HCT116 (cell line): ENCODE measurements at regions not wholly inside any gene's neighbourhood (a gene's known extent, or its start where the extent isn't known, plus 50 kb on each side); places are given as distances from the start of the nearest gene placed in this dataset.

ENCODE experiments used
- ATAC-seq: fragments of 200-7000 bp; cut with Tn5 transposase; 2 replicates; pipeline ENCODE4 v1.9.1; 2020; ENCODE audit warnings: mild to moderate bottlenecking, moderate library complexity
- BruUV-seq: library from RNA; stranded (reverse); fragments of 400-500 nt; replicated peaks from 2 replicates; lab custom pipeline; 2021; lab: Mats Ljungman, UMichigan
- CTCF ChIA-PET: fragments of 300-600 bp; sonication (Branson Sonifier 250); formaldehyde crosslinking; loops from one replicate; lab custom pipeline; 2021; ENCODE audit warnings: antibody characterized with exemption; lab: Charles Lee
- POLR2A ChIA-PET: fragments of 300-600, 350-600 bp; sonication (Branson Sonifier 250); formaldehyde crosslinking; loops from one replicate; lab custom pipeline; 2021; ENCODE audit warnings: antibody characterized with exemption; lab: Charles Lee
- RAD21 ChIA-PET, 2 experiments: fragments of 300-600 bp; sonication (Branson Sonifier 250); formaldehyde crosslinking; loops; one replicate each; lab custom pipeline; 2023; ENCODE audit warnings: low total read pairs in 2 of 2; ENCODE audit not compliant: uncharacterized antibody in 2 of 2, unreplicated experiment in 2 of 2, low non-redundant PET in 1 of 2; lab: Charles Lee
- DNase-seq: peaks from one replicate; pipeline ENCODE4 v3.0.0-alpha.2; 2010; ENCODE audit warnings: low read depth, low spot score
- H2AFZ ChIP-seq: fragments of 200-600 bp; shearing (Covaris generic), sonication (generic); 2 replicates; pipeline ENCODE4 v1.6.1; 2017; ENCODE audit warnings: low read depth, mixed run types, mixed read lengths, antibody characterized with exemption, low read length; ENCODE audit not compliant: poor library complexity, severe bottlenecking
- H3K27ac ChIP-seq: 2 replicates; pipeline ENCODE4 v1.5.1; 2012; ENCODE audit warnings: low read depth, low read length
- H3K27me3 ChIP-seq: fragments of 200-600 bp; sonication (generic); 2 replicates; pipeline ENCODE4 v1.6.1; 2016; ENCODE audit warnings: mixed run types, low read length, mixed read lengths; ENCODE audit not compliant: insufficient read depth
- H3K36me3 ChIP-seq, 2 experiments: fragments of 200-500 bp in 1 of 2; fragments of 200-600 bp in 1 of 2; sonication (Bioruptor generic) in 1 of 2; sonication (generic) in 1 of 2; 2 replicates each; pipeline versions ENCODE4 v1.5.1 to v1.6.1; 2014 to 2016; ENCODE audit warnings: low read length in 2 of 2, inconsistent platforms in 1 of 2, mixed read lengths in 1 of 2, mixed run types in 1 of 2; ENCODE audit not compliant: insufficient read depth in 2 of 2, control insufficient read depth in 1 of 2
- H3K4me1 ChIP-seq, 2 experiments: fragments of 200-600 bp in 1 of 2; sonication (generic) in 1 of 2; 2 replicates each; pipeline versions ENCODE4 v1.5.1 to v1.6.1; 2012 to 2017; ENCODE audit warnings: low read length in 2 of 2, inconsistent platforms in 1 of 2, mild to moderate bottlenecking in 1 of 2, mixed read lengths in 1 of 2, mixed run types in 1 of 2, moderate library complexity in 1 of 2; ENCODE audit not compliant: insufficient read depth in 2 of 2, control insufficient read depth in 1 of 2
- H3K4me2 ChIP-seq: fragments of 200-600 bp; sonication (generic); 2 replicates; pipeline ENCODE4 v1.6.1; 2017; ENCODE audit warnings: mixed run types, low read length, mixed read lengths
- H3K4me3 ChIP-seq, 2 experiments: fragments of 200-600 bp in 1 of 2; sonication (generic) in 1 of 2; replicated peaks in 1 of 2; 2 replicates each; pipeline ENCODE4 v1.5.1; 2011 to 2016; ENCODE audit warnings: low read length in 2 of 2, control low read depth in 1 of 2, low read depth in 1 of 2, mild to moderate bottlenecking in 1 of 2, mixed read lengths in 1 of 2, mixed run types in 1 of 2
- H3K79me2 ChIP-seq: fragments of 200-600 bp; sonication (generic); 2 replicates; pipeline ENCODE4 v1.6.1; 2017; ENCODE audit warnings: mild to moderate bottlenecking, mixed run types, low read length, moderate library complexity, mixed read lengths; ENCODE audit not compliant: insufficient read depth
- H3K9ac ChIP-seq: fragments of 200-600 bp; sonication (generic); 2 replicates; pipeline ENCODE4 v1.6.1; 2016; ENCODE audit warnings: low read length, mixed read lengths
- H3K9me2 ChIP-seq: fragments of 200-600 bp; sonication (generic), shearing (Covaris generic); 2 replicates; pipeline ENCODE4 v1.6.1; 2017; ENCODE audit warnings: mixed run types, mild to moderate bottlenecking, moderate library complexity; ENCODE audit not compliant: insufficient read depth
- H3K9me3 ChIP-seq, 2 experiments: fragments of 200-500 bp in 1 of 2; fragments of 200-600 bp in 1 of 2; sonication (Bioruptor generic) in 1 of 2; sonication (generic) in 1 of 2; 2 replicates each; pipeline ENCODE4 v1.6.1; 2014 to 2017; ENCODE audit warnings: low read length in 2 of 2, mixed read lengths in 2 of 2, inconsistent platforms in 1 of 2, low read depth in 1 of 2, mild to moderate bottlenecking in 1 of 2, mixed run types in 1 of 2, moderate library complexity in 1 of 2; ENCODE audit not compliant: control insufficient read depth in 1 of 2, insufficient read depth in 1 of 2
- H4K20me1 ChIP-seq: fragments of 200-600 bp; sonication (generic), shearing (Covaris generic); 2 replicates; pipeline ENCODE4 v1.6.1; 2017; ENCODE audit warnings: mixed run types, mild to moderate bottlenecking, moderate library complexity; ENCODE audit not compliant: insufficient read depth
- ATF3 ChIP-seq: IDR thresholded peaks from 2 replicates; pipeline ENCODE4 v1.6.1; 2012
- CBX3 ChIP-seq: IDR thresholded peaks from 2 replicates; pipeline ENCODE4 v1.6.1; 2012; ENCODE audit warnings: low read depth
- CEBPB ChIP-seq: IDR thresholded peaks from 2 replicates; pipeline ENCODE4 v1.6.1; 2012; ENCODE audit warnings: low read depth
- EGR1 ChIP-seq: IDR thresholded peaks from 2 replicates; pipeline ENCODE4 v1.6.1; 2012; ENCODE audit warnings: low read depth
- ELF1 ChIP-seq: IDR thresholded peaks from 2 replicates; pipeline ENCODE4 v1.6.1; 2012; ENCODE audit warnings: low read depth, borderline replicate concordance
- EZH2phosphoT487 ChIP-seq: fragments of 200-600 bp; IDR thresholded peaks from 2 replicates; pipeline ENCODE4 v1.6.1; 2018; ENCODE audit warnings: antibody characterized with exemption, borderline replicate concordance
- RAD21 ChIP-seq: IDR thresholded peaks from 2 replicates; pipeline ENCODE4 v1.6.1; 2012; ENCODE audit warnings: low read depth, mild to moderate bottlenecking
- SRF ChIP-seq: IDR thresholded peaks from 2 replicates; pipeline ENCODE4 v1.6.1; 2012; ENCODE audit warnings: low read depth
- ZFX ChIP-seq: fragments of 450-650 bp; IDR thresholded peaks from 2 replicates; pipeline ENCODE4 v1.6.1; 2017
- ZNF274 ChIP-seq: fragments of 200-500 bp; sonication (Bioruptor generic); IDR thresholded peaks from 2 replicates; pipeline ENCODE4 v1.6.1; 2014; ENCODE audit warnings: mild to moderate bottlenecking, low read depth, low read length, inconsistent platforms
- intact Hi-C: fragments of 100-400 bp; cut with micrococcal nuclease; formaldehyde crosslinking; loops from 2 replicates; pipeline ENCODE4 v1.10.0; 2022

GRCh38 chr5:124951105-124951504, 204.7 kb upstream of the ZNF608 start:
- no peaks in the 10 kb centered on the region for H3K36me3 ChIP-seq
- TF ChIP-seq CBX3 (no peak), EGR1 (no peak), ZFX (no peak), ELF1 (no peak), ZNF274 (no peak)
- H3K27me3 ChIP-seq = no peaks in the 10 kb centered on the region
- no peaks in the 10 kb centered on the region for H4K20me1 ChIP-seq
- no peak overlapping the region for H3K4me3 ChIP-seq
- BruUV-seq = no TSS peak
- DNase-seq (no peak), ATAC-seq (no peak)
- no peak overlapping the region for H3K4me2 ChIP-seq
- H3K9ac ChIP-seq = no peak overlapping the region
- H3K79me2 ChIP-seq = no peaks in the 10 kb centered on the region
- intact Hi-C loops = no loop called here
- ChIA-PET POLR2A (no interaction called here), CTCF (no interaction called here), RAD21 (no interaction called here)
- no peaks in the 10 kb centered on the region for H3K4me1 ChIP-seq
- no peaks in the 10 kb centered on the region for H3K9me2 ChIP-seq
- H2AFZ ChIP-seq = no peak overlapping the region
- no peaks in the 10 kb centered on the region for H3K9me3 ChIP-seq
- no peak overlapping the region for H3K27ac ChIP-seq

GRCh38 chr5:124951661-124952060, 205.2 kb upstream of the ZNF608 start:
- H3K36me3 ChIP-seq = no peaks in the 10 kb centered on the region
- H3K9ac ChIP-seq = no peak overlapping the region
- CTCF ChIA-PET = interaction anchor here (0.7 kb wide), 1 partner anchor 24 kb away, joined by 3 read pairs; no protein-coding TSS in a partner anchor
- POLR2A ChIA-PET = no interaction called here
- H3K27ac ChIP-seq = no peak overlapping the region
- no peak overlapping the region for H3K4me3 ChIP-seq
- BruUV-seq = no TSS peak
- no peak overlapping the region for H2AFZ ChIP-seq
- no peaks in the 10 kb centered on the region for H3K79me2 ChIP-seq
- H3K9me3 ChIP-seq = no peaks in the 10 kb centered on the region
- ATAC-seq (no peak), DNase-seq (no peak)
- H3K9me2 ChIP-seq = no peaks in the 10 kb centered on the region
- H4K20me1 ChIP-seq = no peaks in the 10 kb centered on the region
- TF ChIP-seq CBX3 (no peak), ZFX (no peak), EZH2phosphoT487 (no peak), ATF3 (no peak), RAD21 (no peak), CEBPB (no peak), SRF (no peak)
- no peak overlapping the region for H3K4me2 ChIP-seq
- no peaks in the 10 kb centered on the region for H3K4me1 ChIP-seq
- no peaks in the 10 kb centered on the region for H3K27me3 ChIP-seq
- intact Hi-C loops = no loop called here
- RAD21 ChIA-PET = no interaction called here
